ENCODE measurements at regions not wholly inside any gene's neighbourhood (a gene's known extent, or its start where the extent isn't known, plus 50 kb on each side); places are given as distances from the start of the nearest gene placed in this dataset.

DNA sequence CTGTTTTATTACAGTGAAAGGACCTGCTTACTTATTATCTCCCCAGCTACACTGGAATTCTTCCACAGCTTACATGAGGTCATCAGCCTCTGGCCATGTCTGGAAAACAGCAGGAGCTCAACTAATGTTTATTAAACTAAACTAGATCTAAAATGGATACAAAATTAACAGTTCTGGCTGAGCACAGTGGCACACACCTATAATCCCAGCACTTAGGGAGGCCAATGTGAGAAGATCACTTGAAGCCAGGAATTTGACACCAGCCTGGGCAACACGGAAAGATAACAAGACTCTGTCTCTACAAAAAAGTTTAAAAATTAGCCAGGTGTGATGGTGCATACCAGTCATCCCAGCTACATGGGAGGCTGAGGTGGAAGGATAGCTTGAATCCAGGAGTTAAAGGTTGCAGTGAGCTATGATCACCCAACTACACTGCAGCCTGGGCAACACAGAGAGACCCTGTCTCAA lies 220.8 kb upstream of the MARCKS start:
- H3K27ac ChIP-seq = no peak overlapping the region
- no peak for DNase-seq
- H3K4me3 ChIP-seq (ENCODE audit: low read depth, low read length) = no peak overlapping the region
- no peaks in the 10 kb centered on the region for H3K9me3 ChIP-seq (ENCODE audit: severe bottlenecking)
- no peaks in the 10 kb centered on the region for H3K27me3 ChIP-seq (ENCODE audit: insufficient read depth, low read depth, severe bottlenecking)
- H3K36me3 ChIP-seq = no peaks in the 10 kb centered on the region
- TF ChIP-seq, protein P1, sequence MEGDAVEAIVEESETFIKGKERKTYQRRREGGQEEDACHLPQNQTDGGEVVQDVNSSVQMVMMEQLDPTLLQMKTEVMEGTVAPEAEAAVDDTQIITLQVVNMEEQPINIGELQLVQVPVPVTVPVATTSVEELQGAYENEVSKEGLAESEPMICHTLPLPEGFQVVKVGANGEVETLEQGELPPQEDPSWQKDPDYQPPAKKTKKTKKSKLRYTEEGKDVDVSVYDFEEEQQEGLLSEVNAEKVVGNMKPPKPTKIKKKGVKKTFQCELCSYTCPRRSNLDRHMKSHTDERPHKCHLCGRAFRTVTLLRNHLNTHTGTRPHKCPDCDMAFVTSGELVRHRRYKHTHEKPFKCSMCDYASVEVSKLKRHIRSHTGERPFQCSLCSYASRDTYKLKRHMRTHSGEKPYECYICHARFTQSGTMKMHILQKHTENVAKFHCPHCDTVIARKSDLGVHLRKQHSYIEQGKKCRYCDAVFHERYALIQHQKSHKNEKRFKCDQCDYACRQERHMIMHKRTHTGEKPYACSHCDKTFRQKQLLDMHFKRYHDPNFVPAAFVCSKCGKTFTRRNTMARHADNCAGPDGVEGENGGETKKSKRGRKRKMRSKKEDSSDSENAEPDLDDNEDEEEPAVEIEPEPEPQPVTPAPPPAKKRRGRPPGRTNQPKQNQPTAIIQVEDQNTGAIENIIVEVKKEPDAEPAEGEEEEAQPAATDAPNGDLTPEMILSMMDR (IDR thresholded peaks at IDR 0.05; ENCODE audit: low read depth, low read length) = no peak

DNA sequence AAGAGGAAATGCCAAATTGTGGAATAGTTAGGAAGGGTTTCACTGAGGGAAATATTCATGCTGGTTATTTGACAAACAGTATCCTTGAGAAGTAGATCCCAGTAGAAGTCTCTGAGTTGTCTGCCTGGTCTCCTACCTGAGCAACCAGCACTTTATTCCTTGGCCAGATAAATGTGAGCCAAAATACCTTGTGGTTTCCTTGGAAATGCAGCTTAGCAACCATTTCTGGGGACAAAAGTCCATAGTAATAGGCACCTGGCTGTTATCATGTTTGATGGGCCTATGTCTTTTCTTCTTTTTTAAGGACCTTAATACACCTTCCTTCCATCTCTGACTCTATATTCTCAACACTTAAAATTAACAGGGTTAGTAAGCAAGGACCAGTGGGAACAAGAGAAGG lies 217.1 kb upstream of the MARCKS start:
- DNase-seq = no peak
- Histone ChIP-seq H3K9me3 (ENCODE audit: severe bottlenecking) (no peaks in the 10 kb centered on the region), H3K4me3 (ENCODE audit: low read depth, low read length) (no peak overlapping the region), H3K36me3 (no peaks in the 10 kb centered on the region), H3K27ac (no peak overlapping the region), H3K27me3 (ENCODE audit: insufficient read depth, low read depth, severe bottlenecking) (no peaks in the 10 kb centered on the region)
- TF ChIP-seq, protein P1 (IDR thresholded peaks at IDR 0.05; ENCODE audit: low read depth, low read length) = no peak

DNA sequence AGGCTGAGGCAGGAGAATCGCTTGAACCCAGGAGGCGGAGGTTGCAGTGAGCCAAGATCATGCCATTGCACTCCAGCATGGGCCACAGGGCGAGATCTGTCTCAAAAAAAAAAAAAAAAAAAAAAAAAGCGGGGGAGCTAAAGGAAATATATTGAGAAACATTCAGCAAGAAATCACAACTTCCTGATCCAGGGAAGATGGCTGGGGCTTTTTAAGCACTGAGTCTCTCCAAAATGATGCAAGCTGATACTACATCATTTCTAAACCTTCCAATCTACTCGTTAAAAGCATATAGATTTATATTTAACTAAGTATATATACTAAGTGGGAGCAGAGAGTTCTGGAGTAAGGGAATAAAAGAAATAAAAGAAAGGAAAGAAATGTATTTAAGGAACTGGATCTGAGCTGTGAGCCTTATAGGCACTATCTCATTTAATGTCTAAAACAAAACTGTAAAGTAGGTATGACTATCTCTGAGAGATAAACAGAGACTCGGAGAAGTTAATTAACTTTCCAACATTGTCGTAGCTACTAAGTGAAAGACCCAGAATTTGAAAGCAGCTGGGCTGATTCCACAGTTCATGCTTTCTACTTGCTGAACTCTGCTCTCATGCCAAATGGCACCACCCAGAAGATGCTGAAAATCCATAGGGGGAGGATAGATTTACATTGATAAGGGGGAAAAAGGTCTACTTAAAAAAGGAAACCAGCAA lies 215.0 kb upstream of the MARCKS start:
- Histone ChIP-seq H3K27ac (no peak overlapping the region), H3K36me3 (no peaks in the 10 kb centered on the region), H3K27me3 (ENCODE audit: insufficient read depth, low read depth, severe bottlenecking) (no peaks in the 10 kb centered on the region), H3K9me3 (ENCODE audit: severe bottlenecking) (no peaks in the 10 kb centered on the region), H3K4me3 (ENCODE audit: low read depth, low read length) (no peak overlapping the region)
- no peak for DNase-seq
- TF ChIP-seq, protein P1 (IDR thresholded peaks at IDR 0.05; ENCODE audit: low read depth, low read length) = no peak

DNA sequence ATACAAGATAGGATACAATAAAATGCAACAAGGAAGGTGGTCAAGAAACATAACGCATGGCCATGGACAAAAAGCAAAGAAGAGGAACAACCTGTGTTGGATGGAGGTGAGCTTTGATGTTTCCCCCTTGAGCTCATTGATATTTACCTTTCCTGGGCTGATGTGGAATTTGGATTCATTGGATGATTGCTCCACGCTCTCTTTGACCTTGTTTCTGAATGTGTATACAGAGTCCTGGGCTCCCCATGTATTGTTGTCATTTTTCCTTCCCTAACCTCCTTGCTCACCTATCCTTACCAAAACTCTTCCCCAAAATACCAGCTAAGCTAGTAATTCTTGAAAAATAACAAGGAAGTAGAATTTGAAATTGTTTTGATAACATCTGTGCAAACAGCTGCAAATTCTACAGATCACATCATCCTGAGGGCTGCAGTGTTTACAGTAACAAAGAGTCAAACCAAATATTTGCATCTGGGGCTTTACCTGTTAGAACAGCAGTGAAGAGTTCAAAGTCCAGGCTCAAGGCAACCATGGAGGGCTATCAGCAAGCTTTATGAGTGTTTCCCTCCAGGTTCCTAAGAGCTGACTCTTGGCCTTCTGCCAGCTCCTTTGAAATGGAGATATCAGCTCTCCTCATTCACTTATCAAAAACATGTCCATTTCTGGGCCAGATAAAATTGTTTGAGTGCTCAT lies 214.3 kb upstream of the MARCKS start:
- DNase-seq = no peak
- Histone ChIP-seq H3K9me3 (ENCODE audit: severe bottlenecking) (no peaks in the 10 kb centered on the region), H3K36me3 (no peaks in the 10 kb centered on the region), H3K4me3 (ENCODE audit: low read depth, low read length) (no peak overlapping the region), H3K27me3 (ENCODE audit: insufficient read depth, low read depth, severe bottlenecking) (no peaks in the 10 kb centered on the region), H3K27ac (no peak overlapping the region)
- TF ChIP-seq, protein P1 (IDR thresholded peaks at IDR 0.05; ENCODE audit: low read depth, low read length) = no peak

DNA sequence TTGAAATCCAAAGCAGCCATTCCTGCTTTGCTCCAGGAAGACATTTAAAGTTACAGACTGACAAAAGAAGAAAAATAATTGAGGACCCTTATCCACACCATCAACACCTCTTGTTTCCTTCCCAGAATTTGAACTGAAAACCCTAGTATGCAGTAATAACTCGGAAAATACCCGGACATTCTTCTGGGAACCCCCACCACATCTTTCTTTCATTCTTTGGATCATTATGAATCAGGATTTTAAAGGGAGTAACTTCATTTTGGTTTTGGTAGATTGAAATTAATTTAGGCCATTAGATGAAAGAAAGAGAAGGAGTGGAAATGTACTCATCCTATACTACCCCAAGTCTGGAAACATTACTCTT lies 213.8 kb upstream of the MARCKS start:
- Histone ChIP-seq H3K27me3 (ENCODE audit: insufficient read depth, low read depth, severe bottlenecking) (no peaks in the 10 kb centered on the region), H3K9me3 (ENCODE audit: severe bottlenecking) (no peaks in the 10 kb centered on the region), H3K4me3 (ENCODE audit: low read depth, low read length) (no peak overlapping the region), H3K27ac (no peak overlapping the region), H3K36me3 (no peaks in the 10 kb centered on the region)
- DNase-seq = no peak
- TF ChIP-seq, protein P1 (IDR thresholded peaks at IDR 0.05; ENCODE audit: low read depth, low read length) = no peak

Measured in WERI-Rb-1 (cell line).